Ishikawa (cell line): ENCODE measurements at regions not wholly inside any gene's neighbourhood (a gene's known extent, or its start where the extent isn't known, plus 50 kb on each side); places are given as distances from the start of the nearest gene placed in this dataset.

Source experiments
- CEBPB ChIP-seq: IDR thresholded peaks from 2 replicates; pipeline ENCODE4 v1.6.1; 2012
- EP300 ChIP-seq: IDR thresholded peaks from 2 replicates; pipeline ENCODE4 v1.6.1; 2012; ENCODE audit warnings: borderline replicate concordance
- FOXM1 ChIP-seq: IDR thresholded peaks from 2 replicates; pipeline ENCODE4 v1.6.1; 2012; ENCODE audit warnings: low read depth, borderline replicate concordance
- MAX ChIP-seq: IDR thresholded peaks from 2 replicates; pipeline ENCODE4 v1.6.1; 2012
- NFIC ChIP-seq: IDR thresholded peaks from 2 replicates; pipeline ENCODE4 v1.6.1; 2012
- TAF1 ChIP-seq: IDR thresholded peaks from 2 replicates; pipeline ENCODE4 v1.6.1; 2012; ENCODE audit warnings: low read depth, mild to moderate bottlenecking
- TCF12 ChIP-seq: IDR thresholded peaks from 2 replicates; pipeline ENCODE4 v1.6.1; 2012; ENCODE audit warnings: low read depth
- YY1 ChIP-seq: IDR thresholded peaks from 2 replicates; pipeline ENCODE4 v1.6.1; 2012; ENCODE audit warnings: low read depth
- ZBTB7A ChIP-seq: IDR thresholded peaks from 2 replicates; pipeline ENCODE4 v1.6.1; 2012; ENCODE audit warnings: low read depth
- TF ChIP-seq, protein P1 (sequence below): IDR thresholded peaks from 2 replicates; pipeline ENCODE4 v1.6.1; 2012; ENCODE audit warnings: low read depth, mild to moderate bottlenecking

DNA sequence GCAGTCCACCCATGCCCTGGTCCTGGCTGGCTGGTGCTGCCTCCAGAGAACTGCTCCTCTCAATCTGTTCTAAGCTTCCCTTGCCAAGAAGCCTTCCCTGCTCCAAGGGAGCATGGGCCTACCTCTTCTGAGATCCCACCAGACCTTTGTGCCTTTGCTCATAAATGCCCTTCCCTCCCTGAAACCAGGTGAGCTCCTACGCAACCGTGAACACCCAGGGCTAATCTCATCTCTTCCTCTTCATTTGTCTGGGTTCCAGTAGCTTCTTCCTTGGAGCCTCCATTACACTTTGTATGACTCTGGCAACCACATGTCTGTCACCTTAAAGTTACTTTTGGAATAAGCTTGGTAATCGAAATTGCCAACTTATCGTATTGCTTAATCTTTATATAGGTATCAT lies 270.6 kb downstream of the PBX3 start:
- TF ChIP-seq CEBPB, result no peak
- TF ChIP-seq EP300, result no peak
- TF ChIP-seq FOXM1, result no peak
- no peak for TF ChIP-seq NFIC
- TF ChIP-seq TAF1, result no peak
- TF ChIP-seq TCF12, result no peak
- no peak for TF ChIP-seq ZBTB7A
- TF ChIP-seq MAX, result no peak
- TF ChIP-seq, protein P1, sequence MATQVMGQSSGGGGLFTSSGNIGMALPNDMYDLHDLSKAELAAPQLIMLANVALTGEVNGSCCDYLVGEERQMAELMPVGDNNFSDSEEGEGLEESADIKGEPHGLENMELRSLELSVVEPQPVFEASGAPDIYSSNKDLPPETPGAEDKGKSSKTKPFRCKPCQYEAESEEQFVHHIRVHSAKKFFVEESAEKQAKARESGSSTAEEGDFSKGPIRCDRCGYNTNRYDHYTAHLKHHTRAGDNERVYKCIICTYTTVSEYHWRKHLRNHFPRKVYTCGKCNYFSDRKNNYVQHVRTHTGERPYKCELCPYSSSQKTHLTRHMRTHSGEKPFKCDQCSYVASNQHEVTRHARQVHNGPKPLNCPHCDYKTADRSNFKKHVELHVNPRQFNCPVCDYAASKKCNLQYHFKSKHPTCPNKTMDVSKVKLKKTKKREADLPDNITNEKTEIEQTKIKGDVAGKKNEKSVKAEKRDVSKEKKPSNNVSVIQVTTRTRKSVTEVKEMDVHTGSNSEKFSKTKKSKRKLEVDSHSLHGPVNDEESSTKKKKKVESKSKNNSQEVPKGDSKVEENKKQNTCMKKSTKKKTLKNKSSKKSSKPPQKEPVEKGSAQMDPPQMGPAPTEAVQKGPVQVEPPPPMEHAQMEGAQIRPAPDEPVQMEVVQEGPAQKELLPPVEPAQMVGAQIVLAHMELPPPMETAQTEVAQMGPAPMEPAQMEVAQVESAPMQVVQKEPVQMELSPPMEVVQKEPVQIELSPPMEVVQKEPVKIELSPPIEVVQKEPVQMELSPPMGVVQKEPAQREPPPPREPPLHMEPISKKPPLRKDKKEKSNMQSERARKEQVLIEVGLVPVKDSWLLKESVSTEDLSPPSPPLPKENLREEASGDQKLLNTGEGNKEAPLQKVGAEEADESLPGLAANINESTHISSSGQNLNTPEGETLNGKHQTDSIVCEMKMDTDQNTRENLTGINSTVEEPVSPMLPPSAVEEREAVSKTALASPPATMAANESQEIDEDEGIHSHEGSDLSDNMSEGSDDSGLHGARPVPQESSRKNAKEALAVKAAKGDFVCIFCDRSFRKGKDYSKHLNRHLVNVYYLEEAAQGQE, result no peak
- no peak for TF ChIP-seq YY1
